NCI-H2196 treated with DMSO at 0.1 percent for 48 hours (cell line): ENCODE measurements at regions not wholly inside any gene's neighbourhood (a gene's known extent, or its start where the extent isn't known, plus 50 kb on each side); places are given as distances from the start of the nearest gene placed in this dataset.

Experiments used
- DNase-seq: peaks from one replicate; lab custom pipeline; 2025; ENCODE audit not compliant: unreplicated experiment; lab: John Stamatoyannopoulos, UW

DNA sequence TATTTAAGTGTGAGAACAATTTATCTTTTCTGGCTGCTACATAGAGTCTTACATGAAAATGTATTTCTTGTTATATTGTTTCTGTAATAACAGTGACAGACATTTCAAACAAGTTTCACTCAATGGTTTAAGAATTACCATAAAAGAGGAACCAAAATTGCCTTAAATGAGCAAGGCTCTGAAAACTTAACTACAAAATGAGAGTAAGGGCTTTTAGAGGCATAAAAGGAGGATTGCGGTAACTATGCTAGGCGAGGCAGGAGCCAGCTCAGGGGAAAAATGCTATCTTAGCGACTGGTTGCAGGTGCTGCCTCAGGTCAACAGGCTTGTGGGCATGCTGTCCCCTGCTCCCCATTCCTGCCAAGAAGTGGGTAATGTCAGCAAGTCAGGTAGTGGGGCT, 81.7 kb upstream of the MSI2 start:
- DNase-seq, result no peak

DNA sequence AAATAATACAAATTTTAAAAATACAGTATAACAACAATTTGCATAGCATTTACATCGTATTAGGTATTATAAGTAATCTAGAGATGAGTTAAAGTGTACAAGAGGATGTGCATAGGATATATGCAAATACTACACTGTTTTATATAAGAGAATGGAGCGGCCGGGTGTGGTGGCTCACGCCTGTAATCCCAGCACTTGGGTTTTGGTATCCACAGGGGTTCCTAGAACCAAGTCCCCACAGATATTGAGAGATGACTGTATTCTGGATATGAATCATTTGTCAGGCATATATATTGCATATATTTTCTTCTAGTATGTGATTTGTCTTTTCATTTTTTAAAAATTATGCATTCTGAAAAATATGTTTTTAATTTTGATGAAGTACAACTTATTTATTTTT, 77.5 kb upstream of the MSI2 start:
- no peak for DNase-seq

GRCh38 chr17:57182621-57183020, 73.7 kb upstream of the MSI2 start:
- no peak for DNase-seq

GRCh38 chr17:57186226-57187019, 69.9 kb upstream of the MSI2 start:
- peak; percentile 41 for DNase-seq

DNA sequence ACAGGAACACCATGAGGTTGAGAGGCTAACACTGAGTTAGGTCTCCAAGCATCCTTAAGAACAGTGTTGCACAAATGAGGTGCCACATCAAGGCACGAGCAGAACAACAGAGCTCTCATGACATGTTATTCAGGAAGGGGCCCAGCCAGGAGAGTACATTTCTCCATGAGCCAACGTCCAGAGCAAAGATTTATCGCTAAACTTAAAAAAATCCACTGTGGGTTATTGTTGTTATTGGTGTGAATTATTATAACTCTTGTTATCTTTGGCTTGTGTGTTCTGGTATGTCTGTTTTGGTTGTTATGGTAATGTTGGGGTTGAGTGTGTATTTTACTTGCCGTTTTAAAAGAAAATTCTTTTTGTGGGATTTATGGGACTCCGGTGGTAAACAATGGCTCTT, 68.9 kb upstream of the MSI2 start:
- no peak for DNase-seq

GRCh38 chr17:57195785-57196460, 60.4 kb upstream of the MSI2 start:
- no peak for DNase-seq

GRCh38 chr17:57197466-57198071, 58.8 kb upstream of the MSI2 start:
- no peak for DNase-seq

GRCh38 chr17:57201481-57201880, 54.8 kb upstream of the MSI2 start:
- no peak for DNase-seq

- no peak for DNase-seq
Observed at GRCh38 chr17:57203040-57203439, 53.3 kb upstream of the MSI2 start.
